PC-9 (cell line): ENCODE measurements at regions not wholly inside any gene's neighbourhood (a gene's known extent, or its start where the extent isn't known, plus 50 kb on each side); places are given as distances from the start of the nearest gene placed in this dataset.
"Not testable (repeated sequence)": the region's sequence is repeated elsewhere in the genome, so short reads cannot be mapped to it uniquely, and the experiment has no call there.

Experiments
- EZH2 ChIP-seq: fragments of 200-600 bp; sonication (generic); IDR thresholded peaks from 2 replicates; pipeline ENCODE4 v1.8.0; 2017; ENCODE audit warnings: antibody characterized with exemption, low read depth
- TF ChIP-seq, protein P1 (sequence below): fragments of 200-600 bp; sonication (generic); conservative IDR thresholded peaks from 2 replicates; pipeline ENCODE4 v1.6.1; 2017; ENCODE audit warnings: mixed run types, antibody characterized with exemption, mild to moderate bottlenecking, moderate library complexity

GRCh38 chr7:91365097-91365496 lies 100.9 kb downstream of the FZD1 start:
- TF ChIP-seq, protein P1, sequence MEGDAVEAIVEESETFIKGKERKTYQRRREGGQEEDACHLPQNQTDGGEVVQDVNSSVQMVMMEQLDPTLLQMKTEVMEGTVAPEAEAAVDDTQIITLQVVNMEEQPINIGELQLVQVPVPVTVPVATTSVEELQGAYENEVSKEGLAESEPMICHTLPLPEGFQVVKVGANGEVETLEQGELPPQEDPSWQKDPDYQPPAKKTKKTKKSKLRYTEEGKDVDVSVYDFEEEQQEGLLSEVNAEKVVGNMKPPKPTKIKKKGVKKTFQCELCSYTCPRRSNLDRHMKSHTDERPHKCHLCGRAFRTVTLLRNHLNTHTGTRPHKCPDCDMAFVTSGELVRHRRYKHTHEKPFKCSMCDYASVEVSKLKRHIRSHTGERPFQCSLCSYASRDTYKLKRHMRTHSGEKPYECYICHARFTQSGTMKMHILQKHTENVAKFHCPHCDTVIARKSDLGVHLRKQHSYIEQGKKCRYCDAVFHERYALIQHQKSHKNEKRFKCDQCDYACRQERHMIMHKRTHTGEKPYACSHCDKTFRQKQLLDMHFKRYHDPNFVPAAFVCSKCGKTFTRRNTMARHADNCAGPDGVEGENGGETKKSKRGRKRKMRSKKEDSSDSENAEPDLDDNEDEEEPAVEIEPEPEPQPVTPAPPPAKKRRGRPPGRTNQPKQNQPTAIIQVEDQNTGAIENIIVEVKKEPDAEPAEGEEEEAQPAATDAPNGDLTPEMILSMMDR, result not testable (repeated sequence)
- not testable (repeated sequence) for TF ChIP-seq EZH2
